ENCODE measurements at regions not wholly inside any gene's neighbourhood (a gene's known extent, or its start where the extent isn't known, plus 50 kb on each side); places are given as distances from the start of the nearest gene placed in this dataset.

- no peak for DNase-seq (ENCODE audit: low spot score)
Measured at GRCh38 chr18:47543080-47543479, 291.6 kb upstream of the SKOR2 start.

- DNase-seq (ENCODE audit: low spot score): no peak
Measured at GRCh38 chr18:47542551-47542950, 291.1 kb upstream of the SKOR2 start.

GRCh38 chr18:47531717-47532116 lies 280.3 kb upstream of the SKOR2 start:
- no peak for DNase-seq (ENCODE audit: low spot score)

GRCh38 chr18:47530695-47531094 lies 279.2 kb upstream of the SKOR2 start:
- no peak for DNase-seq (ENCODE audit: low spot score)

- DNase-seq (ENCODE audit: low spot score): no peak
Measured at GRCh38 chr18:47528343-47528742, 276.9 kb upstream of the SKOR2 start.

- DNase-seq (ENCODE audit: low spot score): no peak
Measured at GRCh38 chr18:47526147-47526546, 274.7 kb upstream of the SKOR2 start.

- no peak for DNase-seq (ENCODE audit: low spot score)
Measured at GRCh38 chr18:47522359-47522758, 270.9 kb upstream of the SKOR2 start.

- no peak for DNase-seq (ENCODE audit: low spot score)
Measured at GRCh38 chr18:47520263-47520662, 268.8 kb upstream of the SKOR2 start.

GRCh38 chr18:47519706-47520105 lies 268.2 kb upstream of the SKOR2 start:
- DNase-seq (ENCODE audit: low spot score): no peak

GRCh38 chr18:47519277-47519676 lies 267.8 kb upstream of the SKOR2 start:
- DNase-seq (ENCODE audit: low spot score): no peak

- DNase-seq (ENCODE audit: low spot score): no peak
Measured at GRCh38 chr18:47513614-47514013, 262.2 kb upstream of the SKOR2 start.

- no peak for DNase-seq (ENCODE audit: low spot score)
Measured at GRCh38 chr18:47512726-47513435, 261.4 kb upstream of the SKOR2 start.

- no peak for DNase-seq (ENCODE audit: low spot score)
Measured at GRCh38 chr18:47512056-47512455, 260.6 kb upstream of the SKOR2 start.

- DNase-seq (ENCODE audit: low spot score): no peak
Measured at GRCh38 chr18:47510831-47511230, 259.4 kb upstream of the SKOR2 start.

- no peak for DNase-seq (ENCODE audit: low spot score)
Measured at GRCh38 chr18:47507651-47508050, 256.2 kb upstream of the SKOR2 start.

GRCh38 chr18:47506897-47507296 lies 255.4 kb upstream of the SKOR2 start:
- DNase-seq (ENCODE audit: low spot score): no peak

GRCh38 chr18:47501946-47502345 lies 250.5 kb upstream of the SKOR2 start:
- DNase-seq (ENCODE audit: low spot score): no peak

GRCh38 chr18:47500930-47501329 lies 249.5 kb upstream of the SKOR2 start:
- no peak for DNase-seq (ENCODE audit: low spot score)

GRCh38 chr18:47492691-47493090 lies 241.2 kb upstream of the SKOR2 start:
- no peak for DNase-seq (ENCODE audit: low spot score)

- no peak for DNase-seq (ENCODE audit: low spot score)
Measured at GRCh38 chr18:47490882-47491281, 239.4 kb upstream of the SKOR2 start.

- DNase-seq (ENCODE audit: low spot score): no peak
Measured at GRCh38 chr18:47485221-47485797, 233.8 kb upstream of the SKOR2 start.

- DNase-seq (ENCODE audit: low spot score): no peak
Measured at GRCh38 chr18:47484068-47484467, 232.6 kb upstream of the SKOR2 start.

- no peak for DNase-seq (ENCODE audit: low spot score)
Measured at GRCh38 chr18:47480166-47480565, 228.7 kb upstream of the SKOR2 start.

GRCh38 chr18:47471784-47472183 lies 220.3 kb upstream of the SKOR2 start:
- no peak for DNase-seq (ENCODE audit: low spot score)
